ENCODE measurements at regions not wholly inside any gene's neighbourhood (a gene's known extent, or its start where the extent isn't known, plus 50 kb on each side); places are given as distances from the start of the nearest gene placed in this dataset.

DNA sequence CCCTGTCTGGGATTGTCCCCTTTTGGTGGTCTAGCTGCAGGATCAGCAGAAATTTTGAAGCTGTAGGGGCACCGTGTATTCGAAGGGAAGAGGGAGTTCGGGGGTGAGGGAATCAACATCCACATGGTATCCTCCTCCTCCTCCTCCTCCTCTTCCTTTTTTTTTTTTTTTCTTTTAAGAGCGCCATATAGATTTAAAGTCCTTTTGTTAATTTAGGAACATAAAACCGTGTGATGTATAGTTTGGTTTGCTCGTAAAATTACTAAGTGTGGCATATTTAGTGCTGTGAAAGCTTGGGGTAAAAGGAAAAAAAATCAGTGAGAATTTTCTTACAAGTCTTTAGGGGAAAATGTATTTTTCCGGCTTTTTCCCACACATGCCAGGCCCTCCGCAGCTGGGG, 50.1 kb upstream of the GSE1 start:
- intact Hi-C loops (cut with DNase I) = loop anchor here in 1 of 3 donors (5.0 kb wide), 1 partner anchor 141 kb away; no protein-coding TSS in a partner anchor
- no peaks in the 10 kb centered on the region for H3K9me3 ChIP-seq
- no peak for FAIRE-seq
- H3K4me3 ChIP-seq = no peak overlapping the region
- H3K27ac ChIP-seq = peak overlapping the region in 1 of 4 donors; percentile 10
- H3K4me1 ChIP-seq = peaks cover 10 to 36% (median 16%) of the 10 kb centered on the region in 3 donors
- no peaks in the 10 kb centered on the region for H3K27me3 ChIP-seq
- 84 to 85% methylated on average over 8 of the region's 8 CpGs for WGBS, 2 donors
- ATAC-seq = no peak
- no peaks in the 10 kb centered on the region for H3K36me3 ChIP-seq
- TF ChIP-seq, protein P1, sequence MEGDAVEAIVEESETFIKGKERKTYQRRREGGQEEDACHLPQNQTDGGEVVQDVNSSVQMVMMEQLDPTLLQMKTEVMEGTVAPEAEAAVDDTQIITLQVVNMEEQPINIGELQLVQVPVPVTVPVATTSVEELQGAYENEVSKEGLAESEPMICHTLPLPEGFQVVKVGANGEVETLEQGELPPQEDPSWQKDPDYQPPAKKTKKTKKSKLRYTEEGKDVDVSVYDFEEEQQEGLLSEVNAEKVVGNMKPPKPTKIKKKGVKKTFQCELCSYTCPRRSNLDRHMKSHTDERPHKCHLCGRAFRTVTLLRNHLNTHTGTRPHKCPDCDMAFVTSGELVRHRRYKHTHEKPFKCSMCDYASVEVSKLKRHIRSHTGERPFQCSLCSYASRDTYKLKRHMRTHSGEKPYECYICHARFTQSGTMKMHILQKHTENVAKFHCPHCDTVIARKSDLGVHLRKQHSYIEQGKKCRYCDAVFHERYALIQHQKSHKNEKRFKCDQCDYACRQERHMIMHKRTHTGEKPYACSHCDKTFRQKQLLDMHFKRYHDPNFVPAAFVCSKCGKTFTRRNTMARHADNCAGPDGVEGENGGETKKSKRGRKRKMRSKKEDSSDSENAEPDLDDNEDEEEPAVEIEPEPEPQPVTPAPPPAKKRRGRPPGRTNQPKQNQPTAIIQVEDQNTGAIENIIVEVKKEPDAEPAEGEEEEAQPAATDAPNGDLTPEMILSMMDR (IDR thresholded peaks at IDR 0.05) = no peak
- no peak for DNase-seq

Small RNA genes in the stretch of these regions (microRNA-seq; reads per million reads assigned to microRNA genes)
- gene MIR5093 = 0 reads per million in 2 donors

Measured in pancreas (tissue), 10 donors.